Fibroblast of pulmonary artery (primary cell): ENCODE measurements at regions not wholly inside any gene's neighbourhood (a gene's known extent, or its start where the extent isn't known, plus 50 kb on each side); places are given as distances from the start of the nearest gene placed in this dataset.

Experiments
- DNase-seq: peaks from one replicate; pipeline ENCODE4 v3.0.0-alpha.2; 2010; ENCODE audit warnings: low read depth
- H3K4me3 ChIP-seq: replicated peaks from 2 replicates; pipeline ENCODE4 v1.5.1; 2011; ENCODE audit warnings: low read depth, mild to moderate bottlenecking, control low read depth, low read length, moderate library complexity
- TF ChIP-seq, protein P1 (sequence below): IDR thresholded peaks from 2 replicates; pipeline ENCODE4 v1.5.1; 2011; ENCODE audit warnings: mild to moderate bottlenecking, control low read depth, low read length, inconsistent platforms; ENCODE audit errors: missing control alignments

DNA sequence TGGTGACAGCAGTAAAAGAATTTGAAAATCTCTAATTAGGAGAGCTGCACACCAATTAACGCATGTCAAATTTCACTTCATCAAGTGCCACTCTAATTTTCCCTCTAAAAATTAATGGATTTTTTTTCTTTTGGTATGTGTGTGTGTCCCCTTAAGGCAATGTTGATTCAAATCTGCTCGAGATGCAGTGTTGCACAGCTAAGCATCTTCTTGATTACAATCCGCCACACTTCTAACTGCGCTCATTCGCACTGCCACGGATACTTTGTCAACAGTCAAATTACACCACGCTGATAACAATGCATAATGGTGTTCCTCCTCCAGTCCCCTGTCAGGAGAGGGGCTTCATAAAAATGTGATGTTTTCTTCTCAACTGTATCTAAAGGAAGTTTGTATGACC is 261.4 kb downstream of the MEIS1 start:
- DNase-seq = no peak
- TF ChIP-seq, protein P1, sequence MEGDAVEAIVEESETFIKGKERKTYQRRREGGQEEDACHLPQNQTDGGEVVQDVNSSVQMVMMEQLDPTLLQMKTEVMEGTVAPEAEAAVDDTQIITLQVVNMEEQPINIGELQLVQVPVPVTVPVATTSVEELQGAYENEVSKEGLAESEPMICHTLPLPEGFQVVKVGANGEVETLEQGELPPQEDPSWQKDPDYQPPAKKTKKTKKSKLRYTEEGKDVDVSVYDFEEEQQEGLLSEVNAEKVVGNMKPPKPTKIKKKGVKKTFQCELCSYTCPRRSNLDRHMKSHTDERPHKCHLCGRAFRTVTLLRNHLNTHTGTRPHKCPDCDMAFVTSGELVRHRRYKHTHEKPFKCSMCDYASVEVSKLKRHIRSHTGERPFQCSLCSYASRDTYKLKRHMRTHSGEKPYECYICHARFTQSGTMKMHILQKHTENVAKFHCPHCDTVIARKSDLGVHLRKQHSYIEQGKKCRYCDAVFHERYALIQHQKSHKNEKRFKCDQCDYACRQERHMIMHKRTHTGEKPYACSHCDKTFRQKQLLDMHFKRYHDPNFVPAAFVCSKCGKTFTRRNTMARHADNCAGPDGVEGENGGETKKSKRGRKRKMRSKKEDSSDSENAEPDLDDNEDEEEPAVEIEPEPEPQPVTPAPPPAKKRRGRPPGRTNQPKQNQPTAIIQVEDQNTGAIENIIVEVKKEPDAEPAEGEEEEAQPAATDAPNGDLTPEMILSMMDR = no peak
- no peak overlapping the region for H3K4me3 ChIP-seq

DNA sequence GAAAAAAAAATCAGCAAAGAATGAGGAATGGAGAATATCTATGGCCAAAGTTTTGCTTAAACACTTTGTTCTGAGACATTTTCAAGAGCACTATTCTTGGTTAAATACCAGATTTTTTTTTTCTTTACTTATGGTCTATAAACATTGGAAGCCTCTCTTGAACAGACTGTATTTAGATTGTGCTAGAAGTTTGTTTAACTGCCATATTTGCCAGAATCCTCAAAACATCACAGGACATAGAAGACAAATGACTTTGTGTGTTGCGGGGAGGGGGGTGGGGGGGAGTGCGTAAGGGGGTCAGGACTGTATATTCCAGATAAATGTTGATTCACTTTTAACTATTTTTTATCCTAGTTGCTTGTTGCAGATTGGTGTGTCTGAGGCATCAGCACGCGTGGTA is 262.0 kb downstream of the MEIS1 start:
- no peak overlapping the region for H3K4me3 ChIP-seq
- TF ChIP-seq, protein P1 = no peak
- DNase-seq = no peak

DNA sequence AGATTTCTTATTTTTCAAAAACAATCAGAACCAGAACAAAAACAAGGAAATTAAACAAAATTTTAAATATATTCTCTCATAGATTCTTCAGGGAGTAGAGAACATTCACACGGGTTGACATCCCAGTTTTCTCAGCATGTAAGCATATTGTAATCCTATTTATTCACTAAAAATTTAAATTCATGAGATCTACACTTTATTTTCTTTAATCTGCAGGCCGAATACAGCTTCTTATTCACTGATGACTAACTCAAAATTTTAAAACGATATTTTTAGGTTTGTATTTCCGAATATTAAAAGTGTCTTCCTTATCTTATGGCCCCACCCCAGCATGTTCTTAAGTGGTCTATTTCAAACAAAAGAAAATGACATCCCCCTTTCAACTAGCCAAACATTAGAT is 262.4 kb downstream of the MEIS1 start:
- no peak overlapping the region for H3K4me3 ChIP-seq
- DNase-seq = no peak
- TF ChIP-seq, protein P1 = no peak

DNA sequence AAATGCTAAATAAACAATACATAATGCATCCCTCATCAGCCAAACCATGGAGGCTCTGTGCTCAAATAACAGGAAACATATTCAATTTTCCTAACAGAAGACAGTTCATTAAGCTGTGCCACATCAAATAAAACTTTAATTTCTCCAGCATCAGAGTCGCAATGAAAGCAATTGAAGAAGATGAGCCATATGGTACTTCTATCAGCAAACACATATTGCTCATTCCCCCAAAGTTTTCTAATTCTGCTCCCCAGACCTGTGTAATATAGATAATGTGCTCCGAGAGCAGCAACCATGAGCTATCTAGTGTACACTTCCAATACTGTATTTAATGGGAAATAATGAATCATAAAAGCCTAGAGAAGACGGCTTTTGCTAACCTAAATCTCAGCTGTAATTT is 263.2 kb downstream of the MEIS1 start:
- H3K4me3 ChIP-seq = no peak overlapping the region
- TF ChIP-seq, protein P1 = no peak
- DNase-seq = no peak

DNA sequence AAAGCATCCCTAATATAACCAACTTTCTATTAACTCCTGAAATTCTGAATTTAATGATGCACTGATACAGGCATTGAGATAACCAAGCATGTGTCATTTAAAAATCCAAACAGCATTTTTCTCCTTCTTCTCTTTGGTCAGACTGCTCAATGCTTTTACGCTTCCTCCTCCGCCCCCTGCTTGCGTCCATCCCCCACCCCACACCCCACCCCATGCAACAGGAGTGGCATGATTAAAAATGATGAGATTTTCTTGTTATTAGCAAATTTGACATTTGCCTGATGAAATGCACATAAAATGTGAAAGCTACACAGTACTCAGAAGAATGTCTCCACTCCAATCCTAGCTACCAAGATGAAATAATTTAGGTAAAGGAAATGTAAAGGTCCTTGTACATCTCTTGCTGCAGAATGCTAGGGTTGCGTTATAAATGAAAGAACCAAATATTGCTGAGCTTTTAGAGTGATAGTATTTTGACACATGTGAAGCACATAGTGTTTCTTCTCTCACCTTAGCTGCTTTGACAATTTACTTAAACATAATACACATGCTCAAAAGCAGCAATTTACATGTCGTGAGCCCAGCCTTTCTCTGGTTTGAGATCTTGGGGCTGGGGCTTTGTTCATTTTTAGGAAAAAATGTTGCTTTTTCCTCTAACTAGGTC is 263.8 kb downstream of the MEIS1 start:
- TF ChIP-seq, protein P1 = no peak
- no peak overlapping the region for H3K4me3 ChIP-seq
- no peak for DNase-seq

DNA sequence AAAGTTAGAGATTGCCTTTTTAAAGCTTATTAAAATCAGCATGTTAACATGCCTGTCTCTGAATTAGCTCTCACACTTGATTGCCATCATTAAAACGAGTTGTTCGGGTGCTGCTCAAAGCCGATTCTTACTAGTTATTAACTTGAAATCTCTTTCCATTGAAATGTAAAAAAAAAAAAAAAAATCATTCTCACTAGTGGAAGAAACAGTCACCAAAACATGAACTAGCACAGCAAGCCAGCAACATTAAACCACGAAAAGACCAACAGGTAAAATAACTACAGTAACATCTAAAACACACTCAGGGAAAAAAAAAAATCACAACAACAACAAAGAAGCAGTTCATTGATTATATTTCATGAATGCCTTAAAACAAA is 264.5 kb downstream of the MEIS1 start:
- TF ChIP-seq, protein P1 = no peak
- H3K4me3 ChIP-seq = no peak overlapping the region

More for the DNA sequence above, 264.5 kb downstream of the MEIS1 start:
- DNase-seq = no peak
